ENCODE measurements at regions not wholly inside any gene's neighbourhood (a gene's known extent, or its start where the extent isn't known, plus 50 kb on each side); places are given as distances from the start of the nearest gene placed in this dataset.
"Not testable (repeated sequence)": the region's sequence is repeated elsewhere in the genome, so short reads cannot be mapped to it uniquely, and the experiment has no call there.

GRCh38 chr14:27608377-27608776 lies 1010.5 kb upstream of the NOVA1 start:
- intact Hi-C loops (cut with DNase I) = no loop called here
- TF ChIP-seq, protein P1, sequence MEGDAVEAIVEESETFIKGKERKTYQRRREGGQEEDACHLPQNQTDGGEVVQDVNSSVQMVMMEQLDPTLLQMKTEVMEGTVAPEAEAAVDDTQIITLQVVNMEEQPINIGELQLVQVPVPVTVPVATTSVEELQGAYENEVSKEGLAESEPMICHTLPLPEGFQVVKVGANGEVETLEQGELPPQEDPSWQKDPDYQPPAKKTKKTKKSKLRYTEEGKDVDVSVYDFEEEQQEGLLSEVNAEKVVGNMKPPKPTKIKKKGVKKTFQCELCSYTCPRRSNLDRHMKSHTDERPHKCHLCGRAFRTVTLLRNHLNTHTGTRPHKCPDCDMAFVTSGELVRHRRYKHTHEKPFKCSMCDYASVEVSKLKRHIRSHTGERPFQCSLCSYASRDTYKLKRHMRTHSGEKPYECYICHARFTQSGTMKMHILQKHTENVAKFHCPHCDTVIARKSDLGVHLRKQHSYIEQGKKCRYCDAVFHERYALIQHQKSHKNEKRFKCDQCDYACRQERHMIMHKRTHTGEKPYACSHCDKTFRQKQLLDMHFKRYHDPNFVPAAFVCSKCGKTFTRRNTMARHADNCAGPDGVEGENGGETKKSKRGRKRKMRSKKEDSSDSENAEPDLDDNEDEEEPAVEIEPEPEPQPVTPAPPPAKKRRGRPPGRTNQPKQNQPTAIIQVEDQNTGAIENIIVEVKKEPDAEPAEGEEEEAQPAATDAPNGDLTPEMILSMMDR (IDR thresholded peaks at IDR 0.05) = no peak
- H3K4me3 ChIP-seq = no peak overlapping the region
- DNase-seq = no peak
- H3K36me3 ChIP-seq = no peaks in the 10 kb centered on the region
- H3K27me3 ChIP-seq (ENCODE audit: low read depth) = no peaks in the 10 kb centered on the region
- no peaks in the 10 kb centered on the region for H3K9me3 ChIP-seq
- H3K4me1 ChIP-seq = no peaks in the 10 kb centered on the region
- H3K27ac ChIP-seq = no peak overlapping the region
- ATAC-seq = no peak

GRCh38 chr14:27612121-27612520 lies 1014.3 kb upstream of the NOVA1 start:
- ATAC-seq = no peak
- TF ChIP-seq, protein P1 (IDR thresholded peaks at IDR 0.05) = no peak
- H3K4me3 ChIP-seq = no peak overlapping the region
- intact Hi-C loops (cut with DNase I) = no loop called here
- no peak overlapping the region for H3K27ac ChIP-seq
- no peaks in the 10 kb centered on the region for H3K4me1 ChIP-seq
- no peak for DNase-seq
- H3K36me3 ChIP-seq = no peaks in the 10 kb centered on the region
- H3K27me3 ChIP-seq (ENCODE audit: low read depth) = no peaks in the 10 kb centered on the region
- H3K9me3 ChIP-seq = no peaks in the 10 kb centered on the region

- Histone ChIP-seq H3K4me1 (no peaks in the 10 kb centered on the region), H3K36me3 (no peaks in the 10 kb centered on the region), H3K27ac (no peak overlapping the region), H3K27me3 (ENCODE audit: low read depth) (no peaks in the 10 kb centered on the region), H3K4me3 (no peak overlapping the region), H3K9me3 (no peaks in the 10 kb centered on the region)
- ATAC-seq (no peak), DNase-seq (no peak)
- TF ChIP-seq, protein P1 (IDR thresholded peaks at IDR 0.05) = no peak
- intact Hi-C loops (cut with DNase I) = no loop called here
Measured at GRCh38 chr14:27613102-27613501, 1015.3 kb upstream of the NOVA1 start.

GRCh38 chr14:27623782-27624181 lies 1025.9 kb upstream of the NOVA1 start:
- DNase-seq = no peak
- H3K27me3 ChIP-seq (ENCODE audit: low read depth) = no peaks in the 10 kb centered on the region
- TF ChIP-seq, protein P1 (IDR thresholded peaks at IDR 0.05) = no peak
- H3K4me1 ChIP-seq = no peaks in the 10 kb centered on the region
- no peak overlapping the region for H3K4me3 ChIP-seq
- ATAC-seq = no peak
- H3K27ac ChIP-seq = no peak overlapping the region
- H3K36me3 ChIP-seq = no peaks in the 10 kb centered on the region
- intact Hi-C loops (cut with DNase I) = no loop called here
- peaks cover 6% of the 10 kb centered on the region for H3K9me3 ChIP-seq

- H3K9me3 ChIP-seq = no peaks in the 10 kb centered on the region
- TF ChIP-seq, protein P1 (IDR thresholded peaks at IDR 0.05) = no peak
- DNase-seq (no peak), ATAC-seq (no peak)
- intact Hi-C loops (cut with DNase I) = no loop called here
- H3K4me3 ChIP-seq = no peak overlapping the region
- H3K36me3 ChIP-seq = no peaks in the 10 kb centered on the region
- H3K27ac ChIP-seq = no peak overlapping the region
- no peaks in the 10 kb centered on the region for H3K4me1 ChIP-seq
- no peaks in the 10 kb centered on the region for H3K27me3 ChIP-seq (ENCODE audit: low read depth)
Measured at GRCh38 chr14:27634056-27634970, 1036.5 kb upstream of the NOVA1 start.

- intact Hi-C loops (cut with DNase I); H3K27me3 ChIP-seq (ENCODE audit: low read depth); DNase-seq; H3K4me3 ChIP-seq; H3K9me3 ChIP-seq; H3K27ac ChIP-seq; H3K36me3 ChIP-seq; ATAC-seq; H3K4me1 ChIP-seq: not testable (repeated sequence)
Measured at GRCh38 chr14:27640688-27641087, 1042.9 kb upstream of the NOVA1 start.
